Trophoblast cell (in vitro differentiated cells and primary cell): ENCODE measurements at regions not wholly inside any gene's neighbourhood (a gene's known extent, or its start where the extent isn't known, plus 50 kb on each side); places are given as distances from the start of the nearest gene placed in this dataset.

Experiments used
- DNase-seq, 2 donors: peaks; one replicate each; pipeline ENCODE4 v3.0.0-alpha.2; 2016
- H2AFZ ChIP-seq: 2 replicates; pipeline ENCODE4 v1.6.1; 2013; ENCODE audit warnings: low read length, moderate library complexity, mild to moderate bottlenecking; ENCODE audit not compliant: insufficient read depth, poor library complexity
- H2AK5ac ChIP-seq: 2 replicates; pipeline ENCODE4 v1.6.1; 2013; ENCODE audit warnings: mild to moderate bottlenecking, low read length
- H2BK120ac ChIP-seq: 2 replicates; pipeline ENCODE4 v1.6.1; 2013; ENCODE audit warnings: low read length, mild to moderate bottlenecking, moderate library complexity; ENCODE audit not compliant: insufficient read depth, poor library complexity
- H2BK12ac ChIP-seq: 2 replicates; pipeline ENCODE4 v1.6.1; 2013; ENCODE audit warnings: mild to moderate bottlenecking, low read length, moderate library complexity
- H2BK5ac ChIP-seq: 2 replicates; pipeline ENCODE4 v1.6.1; 2013; ENCODE audit warnings: low read length, low read depth, moderate library complexity, mild to moderate bottlenecking; ENCODE audit not compliant: poor library complexity
- H3K14ac ChIP-seq: 2 replicates; pipeline ENCODE4 v1.6.1; 2013; ENCODE audit warnings: mild to moderate bottlenecking, low read length
- H3K18ac ChIP-seq: 2 replicates; pipeline ENCODE4 v1.6.1; 2013; ENCODE audit warnings: mild to moderate bottlenecking, low read length
- H3K23ac ChIP-seq: 2 replicates; pipeline ENCODE4 v1.6.1; 2013; ENCODE audit warnings: low read length
- H3K27ac ChIP-seq: 2 replicates; pipeline ENCODE4 v1.5.1; 2013; ENCODE audit warnings: low read depth, mild to moderate bottlenecking, inconsistent platforms, low read length, moderate library complexity
- H3K27me3 ChIP-seq: 2 replicates; pipeline ENCODE4 v1.6.1; 2013; ENCODE audit warnings: inconsistent platforms, mild to moderate bottlenecking, low read length, moderate library complexity; ENCODE audit not compliant: insufficient read depth
- H3K36me3 ChIP-seq, 2 experiments: 1 replicate in 1 of 2; 2 replicates in 1 of 2; pipeline ENCODE4 v1.6.1; 2013; ENCODE audit warnings: low read length in 2 of 2, mild to moderate bottlenecking in 2 of 2, moderate library complexity in 1 of 2; ENCODE audit not compliant: insufficient read depth in 2 of 2, control insufficient read depth in 1 of 2
- H3K4ac ChIP-seq: 2 replicates; pipeline ENCODE4 v1.6.1; 2013; ENCODE audit warnings: low read depth, mild to moderate bottlenecking, low read length, moderate library complexity
- H3K4me1 ChIP-seq, 2 experiments: 1 replicate in 1 of 2; 2 replicates in 1 of 2; pipeline ENCODE4 v1.6.1; 2013; ENCODE audit warnings: low read length in 2 of 2, mild to moderate bottlenecking in 2 of 2, moderate library complexity in 1 of 2; ENCODE audit not compliant: insufficient read depth in 2 of 2, control insufficient read depth in 1 of 2
- H3K4me2 ChIP-seq: 2 replicates; pipeline ENCODE4 v1.6.1; 2013; ENCODE audit warnings: inconsistent platforms, mild to moderate bottlenecking, low read length, moderate library complexity
- H3K4me3 ChIP-seq: 2 replicates; pipeline ENCODE4 v1.5.1; 2013; ENCODE audit warnings: mild to moderate bottlenecking, low read depth, low read length, inconsistent platforms
- H3K79me1 ChIP-seq: one replicate; pipeline ENCODE4 v1.6.1; 2013; ENCODE audit warnings: low read length
- H3K79me2 ChIP-seq: 2 replicates; pipeline ENCODE4 v1.6.1; 2013; ENCODE audit warnings: low read length, mild to moderate bottlenecking; ENCODE audit not compliant: control insufficient read depth, insufficient read depth, poor library complexity
- H3K9ac ChIP-seq: 2 replicates; pipeline ENCODE4 v1.6.1; 2013; ENCODE audit warnings: mild to moderate bottlenecking, low read length
- H3K9me3 ChIP-seq: 2 replicates; pipeline ENCODE4 v1.6.1; 2013; ENCODE audit warnings: low read depth, mild to moderate bottlenecking, control low read depth, inconsistent platforms, low read length; ENCODE audit not compliant: insufficient read depth
- H4K12ac ChIP-seq: 2 replicates; pipeline ENCODE4 v1.6.1; 2013; ENCODE audit warnings: low read depth, mild to moderate bottlenecking, low read length, moderate library complexity
- H4K8ac ChIP-seq: 2 replicates; pipeline ENCODE4 v1.6.1; 2013; ENCODE audit warnings: low read depth, mild to moderate bottlenecking, low read length, moderate library complexity
- H4K91ac ChIP-seq: one replicate; pipeline ENCODE4 v1.6.1; 2013; ENCODE audit warnings: low read depth, mild to moderate bottlenecking, low read length, moderate library complexity
- WGBS: extraction: QIAGEN DNeasy Blood & Tissue Kit; methylation state at CpG from one replicate; pipeline ENCODE4 v1.1.7; 2013; ENCODE audit warnings: missing lambda C conversion rate; ENCODE audit not compliant: insufficient read length, insufficient coverage; ENCODE audit errors: extremely low coverage; 5-methylcytosine and 5-hydroxymethylcytosine counted together

- no peaks in the 10 kb centered on the region for H3K79me2 ChIP-seq
- no peak overlapping the region for H3K4me2 ChIP-seq
- H2AFZ ChIP-seq, result no peak overlapping the region
- H3K27me3 ChIP-seq, result no peaks in the 10 kb centered on the region
- H3K9ac ChIP-seq, result no peak overlapping the region
- no peak overlapping the region for H3K23ac ChIP-seq
- H3K4ac ChIP-seq, result no peak overlapping the region
- H3K14ac ChIP-seq, result no peak overlapping the region
- H2BK120ac ChIP-seq, result no peak overlapping the region
- no peak overlapping the region for H2BK5ac ChIP-seq
- H4K12ac ChIP-seq, result no peak overlapping the region
- H2BK12ac ChIP-seq, result no peak overlapping the region
- H4K8ac ChIP-seq, result no peak overlapping the region
- H3K36me3 ChIP-seq, result no peaks in the 10 kb centered on the region
- no peak overlapping the region for H3K4me3 ChIP-seq
- H3K4me1 ChIP-seq, result no peaks in the 10 kb centered on the region
- no CpG with 5 or more reads among the region's 2 CpGs for WGBS
- no peak for DNase-seq
- H3K27ac ChIP-seq, result no peak overlapping the region
- H4K91ac ChIP-seq, result no peak overlapping the region
- no peaks in the 10 kb centered on the region for H3K9me3 ChIP-seq
- H2AK5ac ChIP-seq, result no peak overlapping the region
- no peaks in the 10 kb centered on the region for H3K79me1 ChIP-seq
- no peak overlapping the region for H3K18ac ChIP-seq
These were observed 161.4 kb upstream of the C16orf82 start for GRCh38 chr16:26905336-26905735.

- Histone ChIP-seq H3K4ac (no peak overlapping the region), H3K4me3 (no peak overlapping the region), H2AFZ (no peak overlapping the region), H3K79me1 (no peaks in the 10 kb centered on the region), H2AK5ac (no peak overlapping the region), H3K27me3 (no peaks in the 10 kb centered on the region), H2BK5ac (no peak overlapping the region), H3K9ac (no peak overlapping the region), H4K12ac (no peak overlapping the region), H3K36me3 (no peaks in the 10 kb centered on the region), H3K9me3 (peaks cover 2% of the 10 kb centered on the region), H4K91ac (no peak overlapping the region), H3K18ac (no peak overlapping the region), H2BK120ac (no peak overlapping the region), H3K27ac (no peak overlapping the region), H3K14ac (no peak overlapping the region), H3K23ac (no peak overlapping the region), H4K8ac (no peak overlapping the region), H3K4me1 (no peaks in the 10 kb centered on the region), H2BK12ac (no peak overlapping the region), H3K79me2 (no peaks in the 10 kb centered on the region), H3K4me2 (no peak overlapping the region)
- no CpG with 5 or more reads among the region's 4 CpGs for WGBS
- DNase-seq, result no peak
These were observed 157.1 kb upstream of the C16orf82 start for GRCh38 chr16:26909623-26910022.

GRCh38 chr16:26911436-26911835, 155.3 kb upstream of the C16orf82 start:
- Histone ChIP-seq H3K4me3 (no peak overlapping the region), H3K36me3 (no peaks in the 10 kb centered on the region), H3K9ac (no peak overlapping the region), H3K23ac (no peak overlapping the region), H3K79me2 (no peaks in the 10 kb centered on the region), H4K12ac (no peak overlapping the region), H2AK5ac (no peak overlapping the region), H2BK120ac (no peak overlapping the region), H3K4me2 (no peak overlapping the region), H3K27me3 (no peaks in the 10 kb centered on the region), H4K8ac (no peak overlapping the region), H3K9me3 (peaks cover 2% of the 10 kb centered on the region), H3K4me1 (no peaks in the 10 kb centered on the region), H2AFZ (no peak overlapping the region), H3K18ac (no peak overlapping the region), H2BK12ac (no peak overlapping the region), H3K14ac (no peak overlapping the region), H3K79me1 (no peaks in the 10 kb centered on the region), H3K27ac (no peak overlapping the region), H2BK5ac (no peak overlapping the region), H4K91ac (no peak overlapping the region), H3K4ac (no peak overlapping the region)
- DNase-seq, result no peak
- WGBS, result no CpG with 5 or more reads among the region's 2 CpGs

GRCh38 chr16:26913851-26914250, 152.9 kb upstream of the C16orf82 start:
- H3K14ac ChIP-seq, result no peak overlapping the region
- no peak overlapping the region for H2AK5ac ChIP-seq
- no peaks in the 10 kb centered on the region for H3K4me1 ChIP-seq
- no peak overlapping the region for H4K8ac ChIP-seq
- H2AFZ ChIP-seq, result no peak overlapping the region
- H3K36me3 ChIP-seq, result no peaks in the 10 kb centered on the region
- no peak overlapping the region for H2BK5ac ChIP-seq
- no peak overlapping the region for H4K91ac ChIP-seq
- no peaks in the 10 kb centered on the region for H3K79me1 ChIP-seq
- no peak for DNase-seq
- no peak overlapping the region for H2BK120ac ChIP-seq
- no CpG with 5 or more reads among the region's 6 CpGs for WGBS
- no peak overlapping the region for H3K23ac ChIP-seq
- no peak overlapping the region for H3K4ac ChIP-seq
- no peak overlapping the region for H3K27ac ChIP-seq
- peaks cover 2% of the 10 kb centered on the region for H3K9me3 ChIP-seq
- no peak overlapping the region for H4K12ac ChIP-seq
- H3K9ac ChIP-seq, result no peak overlapping the region
- H3K79me2 ChIP-seq, result no peaks in the 10 kb centered on the region
- H2BK12ac ChIP-seq, result no peak overlapping the region
- H3K18ac ChIP-seq, result no peak overlapping the region
- H3K4me2 ChIP-seq, result no peak overlapping the region
- H3K4me3 ChIP-seq, result no peak overlapping the region
- H3K27me3 ChIP-seq, result no peaks in the 10 kb centered on the region
